ENCODE measurements at regions not wholly inside any gene's neighbourhood (a gene's known extent, or its start where the extent isn't known, plus 50 kb on each side); places are given as distances from the start of the nearest gene placed in this dataset.

GRCh38 chr22:23496445-23496833, 83.7 kb downstream of the IGLL1 start:
- TF ChIP-seq CTCF (IDR thresholded peaks at IDR 0.05) = no peak
- TF ChIP-seq POLR2A (IDR thresholded peaks at IDR 0.05) = no peak
